ENCODE measurements at regions not wholly inside any gene's neighbourhood (a gene's known extent, or its start where the extent isn't known, plus 50 kb on each side); places are given as distances from the start of the nearest gene placed in this dataset.

DNA sequence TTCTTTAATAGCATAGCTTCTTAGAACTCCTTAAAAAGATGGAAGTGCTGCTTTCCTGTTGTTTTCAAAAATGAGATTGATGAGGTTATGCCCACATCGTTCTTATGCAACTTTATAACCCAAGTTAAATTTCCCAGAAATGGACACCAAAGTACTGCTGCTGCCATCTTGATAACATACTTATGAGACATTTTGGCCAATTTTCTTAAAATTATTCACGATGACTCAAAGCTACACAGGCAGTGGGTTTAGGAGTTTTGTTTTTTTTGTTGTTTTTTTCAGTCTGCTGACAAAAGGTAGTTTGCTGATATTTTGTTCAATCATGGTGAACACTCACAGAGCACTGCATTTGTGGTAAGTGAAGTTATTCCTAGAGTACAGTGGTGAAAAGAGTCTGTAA, 54.9 kb upstream of the RFC3 start:
- TF ChIP-seq FOS (IDR thresholded peaks at IDR 0.05; ENCODE audit: low read depth, low read length): no peak
- TF ChIP-seq, protein P1, sequence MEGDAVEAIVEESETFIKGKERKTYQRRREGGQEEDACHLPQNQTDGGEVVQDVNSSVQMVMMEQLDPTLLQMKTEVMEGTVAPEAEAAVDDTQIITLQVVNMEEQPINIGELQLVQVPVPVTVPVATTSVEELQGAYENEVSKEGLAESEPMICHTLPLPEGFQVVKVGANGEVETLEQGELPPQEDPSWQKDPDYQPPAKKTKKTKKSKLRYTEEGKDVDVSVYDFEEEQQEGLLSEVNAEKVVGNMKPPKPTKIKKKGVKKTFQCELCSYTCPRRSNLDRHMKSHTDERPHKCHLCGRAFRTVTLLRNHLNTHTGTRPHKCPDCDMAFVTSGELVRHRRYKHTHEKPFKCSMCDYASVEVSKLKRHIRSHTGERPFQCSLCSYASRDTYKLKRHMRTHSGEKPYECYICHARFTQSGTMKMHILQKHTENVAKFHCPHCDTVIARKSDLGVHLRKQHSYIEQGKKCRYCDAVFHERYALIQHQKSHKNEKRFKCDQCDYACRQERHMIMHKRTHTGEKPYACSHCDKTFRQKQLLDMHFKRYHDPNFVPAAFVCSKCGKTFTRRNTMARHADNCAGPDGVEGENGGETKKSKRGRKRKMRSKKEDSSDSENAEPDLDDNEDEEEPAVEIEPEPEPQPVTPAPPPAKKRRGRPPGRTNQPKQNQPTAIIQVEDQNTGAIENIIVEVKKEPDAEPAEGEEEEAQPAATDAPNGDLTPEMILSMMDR (conservative IDR thresholded peaks at IDR 0.05; ENCODE audit: low read depth, low read length): no peak
- TF ChIP-seq RAD21 (IDR thresholded peaks at IDR 0.05; ENCODE audit: low read length): no peak
- TF ChIP-seq POLR2A (IDR thresholded peaks at IDR 0.05; ENCODE audit: low read depth, low read length): no peak
- no peak for TF ChIP-seq SMC3 (IDR thresholded peaks at IDR 0.05; ENCODE audit: low read depth, low read length)
- TF ChIP-seq RFX5 (IDR thresholded peaks at IDR 0.05; ENCODE audit: low read depth, low read length): no peak
- no peak for TF ChIP-seq RCOR1 (IDR thresholded peaks at IDR 0.05; ENCODE audit: insufficient replicate concordance, low read length)
- TF ChIP-seq CEBPB (IDR thresholded peaks at IDR 0.05; ENCODE audit: low read depth, low read length): no peak
- no peak for TF ChIP-seq MAZ (IDR thresholded peaks at IDR 0.05; ENCODE audit: borderline replicate concordance, low read depth, low read length)
- TF ChIP-seq, protein P2, sequence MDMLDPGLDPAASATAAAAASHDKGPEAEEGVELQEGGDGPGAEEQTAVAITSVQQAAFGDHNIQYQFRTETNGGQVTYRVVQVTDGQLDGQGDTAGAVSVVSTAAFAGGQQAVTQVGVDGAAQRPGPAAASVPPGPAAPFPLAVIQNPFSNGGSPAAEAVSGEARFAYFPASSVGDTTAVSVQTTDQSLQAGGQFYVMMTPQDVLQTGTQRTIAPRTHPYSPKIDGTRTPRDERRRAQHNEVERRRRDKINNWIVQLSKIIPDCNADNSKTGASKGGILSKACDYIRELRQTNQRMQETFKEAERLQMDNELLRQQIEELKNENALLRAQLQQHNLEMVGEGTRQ (IDR thresholded peaks at IDR 0.05; ENCODE audit: low read depth, low read length): no peak
- TF ChIP-seq MAFK (IDR thresholded peaks at IDR 0.05; ENCODE audit: low read depth, low read length): no peak
- TF ChIP-seq CHD1 (IDR thresholded peaks at IDR 0.05; ENCODE audit: low read depth, low read length): no peak
- no peak for TF ChIP-seq MXI1 (IDR thresholded peaks at IDR 0.05; ENCODE audit: borderline replicate concordance, low read depth, low read length)

Measured in IMR-90 (cell line).